Mucosa of descending colon (tissue), 3 donors: ENCODE measurements at regions not wholly inside any gene's neighbourhood (a gene's known extent, or its start where the extent isn't known, plus 50 kb on each side); places are given as distances from the start of the nearest gene placed in this dataset.

Experiments used
- ATAC-seq: fragments of 200-7000 bp; cut with Tn5 transposase; one replicate; pipeline ENCODE4 v1.9.1; 2020; ENCODE audit warnings: mild to moderate bottlenecking, moderate library complexity
- DNase-seq, 3 donors: peaks; one replicate each; pipeline ENCODE4 v3.0.0-alpha.2; 2020
- H3K36me3 ChIP-seq: fragments of 200-600 bp; one replicate; pipeline ENCODE4 v1.8.0; 2021; ENCODE audit warnings: low read depth, mild to moderate bottlenecking
- H3K4me1 ChIP-seq: fragments of 200-600 bp; one replicate; pipeline ENCODE4 v1.8.0; 2021; ENCODE audit warnings: low read depth, mild to moderate bottlenecking
- H3K4me3 ChIP-seq: fragments of 200-600 bp; one replicate; pipeline ENCODE4 v1.8.0; 2021; ENCODE audit warnings: mild to moderate bottlenecking
- H3K9me3 ChIP-seq: fragments of 200-600 bp; one replicate; pipeline ENCODE4 v1.8.0; 2021; ENCODE audit warnings: mild to moderate bottlenecking
- intact Hi-C, 2 donors: fragments of 100-400 bp; cut with DNase I in 1 of 2; cut with micrococcal nuclease in 1 of 2; formaldehyde crosslinking; loops; one replicate each; pipeline versions ENCODE4 v1.11.0 to v1.11.1; 2022; cut with DNase I, micrococcal nuclease
- TF ChIP-seq, protein P1 (sequence below): fragments of 200-600 bp; IDR thresholded peaks from one replicate; pipeline ENCODE4 v1.8.0; 2022; ENCODE audit warnings: antibody characterized with exemption, mild to moderate bottlenecking
- donor health status: DM: no; HTN: no; CAD: no; lungs with moderate emphysema.
- donor health status: DM: no; HTN: no; CAD: no.
- donor health status: DM: no; HTN: yes; CAD: no.

DNA sequence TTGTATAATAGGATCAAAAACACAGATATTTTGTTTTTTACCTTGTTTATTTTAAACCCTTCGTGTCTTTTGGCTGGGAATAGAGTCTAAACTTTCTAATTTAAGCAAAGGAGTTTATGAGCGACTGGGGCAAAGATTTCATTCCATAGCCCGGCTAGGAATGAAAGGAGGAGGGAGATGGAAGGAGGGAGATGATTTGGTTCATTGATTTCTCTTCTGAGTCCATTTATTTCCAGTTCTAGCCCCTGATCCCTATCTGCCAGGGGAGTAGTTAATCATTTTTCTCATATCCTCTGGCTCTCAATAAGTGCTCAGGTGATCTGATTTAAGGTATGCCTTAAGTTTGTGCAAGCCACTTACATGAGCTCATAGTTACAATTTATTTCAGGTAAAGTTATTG, 120.0 kb downstream of the SPRY1 start:
- TF ChIP-seq, protein P1, sequence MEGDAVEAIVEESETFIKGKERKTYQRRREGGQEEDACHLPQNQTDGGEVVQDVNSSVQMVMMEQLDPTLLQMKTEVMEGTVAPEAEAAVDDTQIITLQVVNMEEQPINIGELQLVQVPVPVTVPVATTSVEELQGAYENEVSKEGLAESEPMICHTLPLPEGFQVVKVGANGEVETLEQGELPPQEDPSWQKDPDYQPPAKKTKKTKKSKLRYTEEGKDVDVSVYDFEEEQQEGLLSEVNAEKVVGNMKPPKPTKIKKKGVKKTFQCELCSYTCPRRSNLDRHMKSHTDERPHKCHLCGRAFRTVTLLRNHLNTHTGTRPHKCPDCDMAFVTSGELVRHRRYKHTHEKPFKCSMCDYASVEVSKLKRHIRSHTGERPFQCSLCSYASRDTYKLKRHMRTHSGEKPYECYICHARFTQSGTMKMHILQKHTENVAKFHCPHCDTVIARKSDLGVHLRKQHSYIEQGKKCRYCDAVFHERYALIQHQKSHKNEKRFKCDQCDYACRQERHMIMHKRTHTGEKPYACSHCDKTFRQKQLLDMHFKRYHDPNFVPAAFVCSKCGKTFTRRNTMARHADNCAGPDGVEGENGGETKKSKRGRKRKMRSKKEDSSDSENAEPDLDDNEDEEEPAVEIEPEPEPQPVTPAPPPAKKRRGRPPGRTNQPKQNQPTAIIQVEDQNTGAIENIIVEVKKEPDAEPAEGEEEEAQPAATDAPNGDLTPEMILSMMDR = no peak
- H3K36me3 ChIP-seq = no peaks in the 10 kb centered on the region
- DNase-seq = no peak
- no peak for ATAC-seq
- no peaks in the 10 kb centered on the region for H3K4me1 ChIP-seq
- H3K4me3 ChIP-seq = no peak overlapping the region
- H3K9me3 ChIP-seq = no peaks in the 10 kb centered on the region
- intact Hi-C loops = no loop called here

DNA sequence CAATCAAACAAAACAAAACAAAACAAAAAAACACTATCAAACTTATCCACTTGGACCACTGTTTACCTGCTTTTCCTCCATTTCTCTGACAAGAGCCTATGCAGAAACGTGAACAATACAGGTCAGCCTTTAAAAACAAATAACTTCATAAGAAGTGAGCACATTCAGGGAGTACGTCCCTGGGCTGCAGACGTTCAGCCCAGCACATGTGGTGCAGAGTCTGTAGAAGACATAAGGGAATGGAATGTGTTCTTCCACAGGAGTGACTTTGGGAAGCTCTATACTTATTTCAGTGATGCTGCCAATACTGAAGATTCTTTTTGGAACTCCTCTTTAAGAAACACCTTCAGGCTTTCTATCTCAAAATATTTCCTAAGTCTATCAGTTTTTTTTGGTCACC, 120.6 kb downstream of the SPRY1 start:
- H3K4me3 ChIP-seq = no peak overlapping the region
- ATAC-seq (no peak), DNase-seq (no peak)
- no peaks in the 10 kb centered on the region for H3K36me3 ChIP-seq
- TF ChIP-seq, protein P1 = no peak
- intact Hi-C loops = no loop called here
- no peaks in the 10 kb centered on the region for H3K9me3 ChIP-seq
- no peaks in the 10 kb centered on the region for H3K4me1 ChIP-seq

DNA sequence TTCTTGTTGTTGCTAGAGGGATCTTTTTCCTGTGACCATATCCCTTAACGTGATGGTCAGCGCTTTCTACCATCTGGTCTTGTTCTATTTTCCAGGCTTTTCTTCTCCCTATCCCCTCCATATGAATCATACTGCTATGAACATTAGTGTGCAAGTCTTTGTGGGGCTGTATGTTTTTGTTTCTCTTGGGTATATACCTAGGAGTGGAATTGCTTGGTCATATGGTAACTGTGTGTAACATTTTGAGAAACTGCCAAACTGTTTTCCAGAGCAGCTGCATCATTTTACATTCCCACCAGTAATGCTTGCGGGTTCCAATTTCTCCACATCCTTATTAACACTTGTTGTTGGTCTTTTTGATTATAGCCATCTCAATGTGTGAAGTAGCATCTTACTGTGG, 121.4 kb downstream of the SPRY1 start:
- H3K4me1 ChIP-seq = no peaks in the 10 kb centered on the region
- intact Hi-C loops = no loop called here
- DNase-seq = no peak
- TF ChIP-seq, protein P1 = no peak
- H3K4me3 ChIP-seq = no peak overlapping the region
- ATAC-seq = no peak
- H3K9me3 ChIP-seq = no peaks in the 10 kb centered on the region
- H3K36me3 ChIP-seq = no peaks in the 10 kb centered on the region

DNA sequence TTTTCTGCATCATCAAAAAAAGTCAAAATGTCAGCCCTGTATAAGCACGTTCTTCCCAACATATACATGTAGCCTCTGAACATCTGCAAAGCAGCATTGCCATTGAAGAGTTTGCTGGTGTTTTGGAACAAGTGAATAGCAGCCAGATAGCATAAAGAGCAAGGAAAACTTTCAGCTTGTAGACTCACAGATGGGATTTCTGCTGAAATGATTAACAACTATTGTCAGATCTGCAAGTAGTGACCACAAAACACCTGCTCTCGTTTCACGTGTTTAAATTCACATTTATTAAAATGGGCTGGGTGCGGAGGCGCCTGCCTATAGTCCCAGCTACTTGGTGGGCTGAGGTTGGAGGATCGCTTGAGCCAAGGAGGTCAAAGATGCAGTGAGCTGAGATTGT, 123.7 kb downstream of the SPRY1 start:
- H3K4me3 ChIP-seq = no peak overlapping the region
- ATAC-seq = no peak
- H3K4me1 ChIP-seq = no peaks in the 10 kb centered on the region
- H3K9me3 ChIP-seq = no peaks in the 10 kb centered on the region
- no peaks in the 10 kb centered on the region for H3K36me3 ChIP-seq
- TF ChIP-seq, protein P1 = no peak
- DNase-seq = no peak
- intact Hi-C loops = no loop called here

DNA sequence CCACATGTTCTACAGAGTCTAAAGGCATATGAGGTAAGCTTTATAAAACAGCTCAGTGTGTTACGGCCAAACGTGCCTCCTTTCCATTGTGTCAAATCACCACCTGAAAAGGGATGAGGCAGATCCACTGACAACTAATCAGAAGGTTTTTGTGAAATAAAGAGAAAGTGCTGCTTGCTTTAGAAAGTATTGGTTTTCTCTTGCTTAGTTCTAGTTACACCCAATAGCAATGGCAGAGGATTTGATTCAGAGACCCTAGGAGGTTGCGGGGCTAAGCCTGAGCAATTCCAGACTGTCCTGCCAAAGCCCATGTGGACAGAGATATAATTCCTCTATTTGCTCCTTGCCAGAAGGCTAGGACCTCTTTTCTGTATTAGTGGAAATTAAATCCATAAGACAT, 125.5 kb downstream of the SPRY1 start:
- no peaks in the 10 kb centered on the region for H3K4me1 ChIP-seq
- ATAC-seq (no peak), DNase-seq (no peak)
- intact Hi-C loops = no loop called here
- no peak overlapping the region for H3K4me3 ChIP-seq
- no peaks in the 10 kb centered on the region for H3K9me3 ChIP-seq
- TF ChIP-seq, protein P1 = no peak
- no peaks in the 10 kb centered on the region for H3K36me3 ChIP-seq

DNA sequence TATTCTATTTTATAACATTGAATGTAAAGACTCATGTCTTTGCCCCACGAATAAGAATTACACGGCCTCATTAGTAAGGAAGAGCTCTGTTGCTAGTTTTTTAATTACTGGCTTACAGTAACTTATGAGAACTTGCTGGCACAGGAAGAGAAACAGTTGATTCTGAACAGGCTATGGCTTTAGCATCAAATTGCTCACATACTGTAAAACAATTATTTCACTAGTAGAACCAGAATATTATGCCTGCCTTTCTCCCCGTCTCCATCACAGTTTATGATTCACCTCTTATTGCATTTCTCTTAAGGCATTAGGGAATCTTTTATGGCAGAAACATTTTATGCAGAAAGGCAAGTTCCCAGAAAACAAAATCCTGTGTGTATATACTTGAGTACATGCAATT, 126.1 kb downstream of the SPRY1 start:
- no peaks in the 10 kb centered on the region for H3K36me3 ChIP-seq
- no peak for ATAC-seq
- no peaks in the 10 kb centered on the region for H3K9me3 ChIP-seq
- H3K4me3 ChIP-seq = no peak overlapping the region
- TF ChIP-seq, protein P1 = no peak
- H3K4me1 ChIP-seq = no peaks in the 10 kb centered on the region
- DNase-seq = no peak
- intact Hi-C loops = no loop called here
